GM12878 (cell line): ENCODE measurements at regions not wholly inside any gene's neighbourhood (a gene's known extent, or its start where the extent isn't known, plus 50 kb on each side); places are given as distances from the start of the nearest gene placed in this dataset.

Source experiments
- ATAC-seq: fragments of 200-7000 bp; cut with Tn5 transposase; 3 replicates; pipeline ENCODE4 v1.9.1; 2020; ENCODE audit warnings: mild to moderate bottlenecking, moderate library complexity
- BruUV-seq: library from RNA; stranded (reverse); fragments of 400-500 nt; replicated peaks from 2 replicates; lab custom pipeline; 2021; lab: Mats Ljungman, UMichigan
- CTCF ChIA-PET: fragments of 300-600 bp; sonication (Branson Sonifier 250); formaldehyde crosslinking; extraction: SDS; loops from one replicate; lab custom pipeline; 2021; ENCODE audit warnings: inconsistent platforms; lab: Yijun Ruan, JAX
- POLR2A ChIA-PET: fragments of 350-600 bp; formaldehyde crosslinking; extraction: SDS; loops from one replicate; lab custom pipeline; 2021; ENCODE audit warnings: inconsistent platforms; lab: Charles Lee
- RAD21 ChIA-PET: fragments of 300-600 bp; sonication (Branson Sonifier 250); formaldehyde crosslinking; loops from one replicate; lab custom pipeline; 2023; ENCODE audit warnings: antibody characterized with exemption; ENCODE audit not compliant: unreplicated experiment; lab: Charles Lee
- SMC1A ChIA-PET: fragments of 300-600 bp; sonication (Branson Sonifier 250); formaldehyde crosslinking; loops from one replicate; lab custom pipeline; 2023; ENCODE audit not compliant: unreplicated experiment, uncharacterized antibody; lab: Charles Lee
- DNase-seq: peaks from one replicate; pipeline ENCODE4 v3.0.0-alpha.2; 2011; ENCODE audit warnings: low read depth, low spot score
- FAIRE-seq: peaks from 3 replicates; lab custom pipeline; 2011; peaks lifted over from hg19 to GRCh38; lab: Jason Lieb, UNC
- H2AFZ ChIP-seq: 2 replicates; pipeline ENCODE4 v1.6.0; 2011; ENCODE audit warnings: low read depth, low read length, control low read depth; ENCODE audit not compliant: control insufficient read depth
- H3K27ac ChIP-seq: 2 replicates; pipeline ENCODE4 v1.5.1; 2011; ENCODE audit warnings: control low read depth; ENCODE audit not compliant: control insufficient read depth, insufficient read depth
- H3K27me3 ChIP-seq, 2 experiments: replicated peaks in 1 of 2; 2 replicates each; pipeline versions ENCODE4 v1.6.0 to v1.6.1; 2011; ENCODE audit warnings: low read length in 1 of 2; ENCODE audit not compliant: control insufficient read depth in 2 of 2, insufficient read depth in 2 of 2
- H3K36me3 ChIP-seq, 2 experiments: 2 replicates each; pipeline ENCODE4 v1.5.1; 2011; ENCODE audit warnings: low read length in 1 of 2; ENCODE audit not compliant: control insufficient read depth in 2 of 2, insufficient read depth in 2 of 2
- H3K4me1 ChIP-seq: 2 replicates; pipeline ENCODE4 v1.6.1; 2011; ENCODE audit warnings: mild to moderate bottlenecking, low read length, moderate library complexity, mixed read lengths; ENCODE audit not compliant: control insufficient read depth, insufficient read depth
- H3K4me2 ChIP-seq: 2 replicates; pipeline ENCODE4 v1.6.0; 2011; ENCODE audit warnings: control low read depth; ENCODE audit not compliant: control insufficient read depth, insufficient read depth
- H3K4me3 ChIP-seq: fragments of 200-600 bp; sonication (generic); 2 replicates; pipeline ENCODE4 v1.5.1; 2016
- H3K79me2 ChIP-seq: 2 replicates; pipeline ENCODE4 v1.6.0; 2011; ENCODE audit warnings: low read length; ENCODE audit not compliant: control insufficient read depth, insufficient read depth
- H3K9ac ChIP-seq: 2 replicates; pipeline ENCODE4 v1.8.0; 2011; ENCODE audit warnings: low read length, control low read depth, mixed read lengths; ENCODE audit not compliant: control insufficient read depth, insufficient read depth
- H3K9me3 ChIP-seq: replicated peaks from 3 replicates; pipeline ENCODE4 v1.5.1; 2011; ENCODE audit warnings: mild to moderate bottlenecking, low read length; ENCODE audit not compliant: control insufficient read depth, insufficient read depth
- H4K20me1 ChIP-seq: 2 replicates; pipeline ENCODE4 v1.6.0; 2011; ENCODE audit not compliant: control insufficient read depth, insufficient read depth
- BHLHE40 ChIP-seq, 2 experiments: fragments of 450-650 bp in 1 of 2; IDR thresholded peaks; 2 replicates each; pipeline ENCODE4 v1.6.1; 2011 to 2017; ENCODE audit warnings: low read depth in 2 of 2, borderline replicate concordance in 1 of 2, improper control_type of control experiment in 1 of 2, low read length in 1 of 2, mild to moderate bottlenecking in 1 of 2
- CBFB ChIP-seq: IDR thresholded peaks from 2 replicates; pipeline ENCODE4 v1.6.1; 2016; ENCODE audit warnings: antibody characterized with exemption, low read depth
- CEBPB ChIP-seq, 2 experiments: fragments of 150-350 bp in 1 of 2; IDR thresholded peaks; 2 replicates each; pipeline ENCODE4 v1.6.1; 2012 to 2014; ENCODE audit warnings: low read depth in 2 of 2, low read length in 2 of 2, borderline replicate concordance in 1 of 2, inconsistent platforms in 1 of 2
- CHD2 ChIP-seq: IDR thresholded peaks from 2 replicates; pipeline ENCODE4 v1.6.1; 2011; ENCODE audit warnings: low read depth, low read length, improper control_type of control experiment, borderline replicate concordance
- E2F4 ChIP-seq: IDR thresholded peaks from 2 replicates; pipeline ENCODE4 v1.6.1; 2012; ENCODE audit warnings: low read depth, low read length, improper control_type of control experiment
- MTA2 ChIP-seq: fragments of 450-650 bp; IDR thresholded peaks from 2 replicates; pipeline ENCODE4 v1.6.1; 2016; ENCODE audit warnings: low read depth, mild to moderate bottlenecking, moderate library complexity
- NFYA ChIP-seq: IDR thresholded peaks from 2 replicates; pipeline ENCODE4 v1.6.1; 2011; ENCODE audit warnings: low read depth, mild to moderate bottlenecking, low read length, improper control_type of control experiment, borderline replicate concordance
- NFYB ChIP-seq: IDR thresholded peaks from 2 replicates; pipeline ENCODE4 v1.6.1; 2011; ENCODE audit warnings: low read depth, mild to moderate bottlenecking, low read length, improper control_type of control experiment, moderate library complexity; ENCODE audit not compliant: insufficient read depth
- WRNIP1 ChIP-seq: IDR thresholded peaks from 2 replicates; pipeline ENCODE4 v1.6.1; 2011; ENCODE audit warnings: low read depth, low read length, improper control_type of control experiment, borderline replicate concordance
- WGBS: methylation state at CpG from one replicate; pipeline ENCODE4 v1.1.6; 2016; ENCODE audit warnings: low lambda C conversion rate; ENCODE audit not compliant: insufficient replicate concordance, insufficient coverage; ENCODE audit errors: missing lambda C conversion rate; 5-methylcytosine and 5-hydroxymethylcytosine counted together
- in situ Hi-C: fragments of 300-500 bp; cut with MboI; formaldehyde crosslinking; loops from 9 replicates; pipeline ENCODE4 v1.14.3; 2018; ENCODE audit warnings: mixed read lengths
- intact Hi-C: fragments of 100-400 bp; cut with micrococcal nuclease; formaldehyde crosslinking; loops from one replicate; pipeline ENCODE4 v1.14.2; 2022; ENCODE audit not compliant: unreplicated experiment
- TF ChIP-seq, protein P1 (sequence below): fragments of 450-650 bp; IDR thresholded peaks from 2 replicates; pipeline ENCODE4 v1.6.1; 2017; ENCODE audit warnings: antibody characterized with exemption, mild to moderate bottlenecking, moderate library complexity

DNA sequence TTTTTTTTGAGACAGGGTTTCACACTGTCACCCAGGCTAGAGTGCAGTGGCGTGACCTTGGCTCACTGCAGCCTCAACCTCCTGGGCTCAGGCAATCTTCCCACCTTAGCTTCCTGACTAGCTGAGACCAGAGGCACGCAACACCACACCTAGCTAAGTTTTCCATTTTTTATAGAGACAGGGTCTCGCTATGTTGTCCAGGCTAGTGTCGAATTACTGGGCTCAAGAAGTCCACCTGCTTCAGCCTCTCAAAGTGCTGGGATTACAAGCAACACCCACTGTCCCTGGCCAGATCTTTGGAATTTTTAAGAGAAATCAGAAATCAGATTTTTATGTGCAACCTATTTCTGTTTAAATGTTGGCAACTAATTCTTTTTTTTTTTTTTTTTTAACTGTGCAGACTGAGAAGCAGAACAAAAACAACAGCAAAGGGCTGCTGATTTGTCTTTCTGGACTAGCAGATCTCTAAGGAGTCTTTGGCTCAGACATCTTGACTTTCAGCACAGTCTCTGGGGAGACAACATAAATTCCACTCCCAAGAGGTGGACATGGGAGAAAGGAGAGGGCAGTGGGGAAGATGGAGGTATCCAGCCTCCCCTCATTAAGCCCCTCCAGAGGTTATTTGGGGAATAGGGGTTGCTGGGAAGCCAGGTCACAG is 54.4 kb upstream of the FABP6 start:
- BruUV-seq: no TSS peak
- RAD21 ChIA-PET: no interaction called here

More for the DNA sequence above, 54.4 kb upstream of the FABP6 start:
- in situ Hi-C loops (no loop called here), intact Hi-C loops (no loop called here)
- TF ChIP-seq CEBPB (IDR thresholded peaks at IDR 0.05; ENCODE audit: borderline replicate concordance in 1 of 2, low read depth in 2 of 2, low read length in 2 of 2): no peak
- no peak for TF ChIP-seq NFYA
- TF ChIP-seq, protein P1, sequence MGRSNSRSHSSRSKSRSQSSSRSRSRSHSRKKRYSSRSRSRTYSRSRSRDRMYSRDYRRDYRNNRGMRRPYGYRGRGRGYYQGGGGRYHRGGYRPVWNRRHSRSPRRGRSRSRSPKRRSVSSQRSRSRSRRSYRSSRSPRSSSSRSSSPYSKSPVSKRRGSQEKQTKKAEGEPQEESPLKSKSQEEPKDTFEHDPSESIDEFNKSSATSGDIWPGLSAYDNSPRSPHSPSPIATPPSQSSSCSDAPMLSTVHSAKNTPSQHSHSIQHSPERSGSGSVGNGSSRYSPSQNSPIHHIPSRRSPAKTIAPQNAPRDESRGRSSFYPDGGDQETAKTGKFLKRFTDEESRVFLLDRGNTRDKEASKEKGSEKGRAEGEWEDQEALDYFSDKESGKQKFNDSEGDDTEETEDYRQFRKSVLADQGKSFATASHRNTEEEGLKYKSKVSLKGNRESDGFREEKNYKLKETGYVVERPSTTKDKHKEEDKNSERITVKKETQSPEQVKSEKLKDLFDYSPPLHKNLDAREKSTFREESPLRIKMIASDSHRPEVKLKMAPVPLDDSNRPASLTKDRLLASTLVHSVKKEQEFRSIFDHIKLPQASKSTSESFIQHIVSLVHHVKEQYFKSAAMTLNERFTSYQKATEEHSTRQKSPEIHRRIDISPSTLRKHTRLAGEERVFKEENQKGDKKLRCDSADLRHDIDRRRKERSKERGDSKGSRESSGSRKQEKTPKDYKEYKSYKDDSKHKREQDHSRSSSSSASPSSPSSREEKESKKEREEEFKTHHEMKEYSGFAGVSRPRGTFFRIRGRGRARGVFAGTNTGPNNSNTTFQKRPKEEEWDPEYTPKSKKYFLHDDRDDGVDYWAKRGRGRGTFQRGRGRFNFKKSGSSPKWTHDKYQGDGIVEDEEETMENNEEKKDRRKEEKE: no peak
- no peak for TF ChIP-seq CHD2
- no peak for TF ChIP-seq MTA2
- no peak for TF ChIP-seq E2F4
- no peak for TF ChIP-seq WRNIP1
- no peak for TF ChIP-seq NFYB
- no peak for TF ChIP-seq BHLHE40 (IDR thresholded peaks at IDR 0.05; ENCODE audit: borderline replicate concordance in 1 of 2, low read depth in 2 of 2, low read length in 1 of 2)
- no peak for TF ChIP-seq CBFB
- Histone ChIP-seq H3K79me2 (no peaks in the 10 kb centered on the region), H3K36me3 (no peaks in the 10 kb centered on the region), H3K9me3 (no peaks in the 10 kb centered on the region), H3K9ac (no peak overlapping the region), H3K4me3 (no peak overlapping the region), H3K4me1 (no peaks in the 10 kb centered on the region), H2AFZ (no peak overlapping the region), H3K4me2 (no peak overlapping the region), H3K27ac (no peak overlapping the region), H4K20me1 (no peaks in the 10 kb centered on the region), H3K27me3 (no peaks in the 10 kb centered on the region)
- POLR2A ChIA-PET: no interaction called here
- FAIRE-seq (no peak), ATAC-seq (no peak), DNase-seq (no peak)
- SMC1A ChIA-PET: interaction anchor here (0.6 kb wide), 1 partner anchor 197 kb away, joined by 3 read pairs; no protein-coding TSS in a partner anchor
- 37% methylated on average over 4 of the region's 4 CpGs for WGBS
- CTCF ChIA-PET: interaction anchor here (0.6 kb wide), 1 partner anchor 8 kb away, joined by 3 read pairs; no protein-coding TSS in a partner anchor
